GM10266 (cell line): ENCODE measurements at regions not wholly inside any gene's neighbourhood (a gene's known extent, or its start where the extent isn't known, plus 50 kb on each side); places are given as distances from the start of the nearest gene placed in this dataset.

Source experiments
- DNase-seq: peaks from one replicate; pipeline ENCODE4 v3.0.0; 2012; ENCODE audit errors: extremely low spot score
- CTCF ChIP-seq: IDR thresholded peaks from 2 replicates; pipeline ENCODE4 v1.5.1; 2012; ENCODE audit warnings: mild to moderate bottlenecking, low read depth; ENCODE audit not compliant: control insufficient read depth, insufficient read depth; ENCODE audit errors: missing control alignments

- TF ChIP-seq CTCF, result no peak
- no peak for DNase-seq
These were observed 1934.2 kb upstream of the IGFBP7 start for GRCh38 chr4:59044286-59044900.

DNA sequence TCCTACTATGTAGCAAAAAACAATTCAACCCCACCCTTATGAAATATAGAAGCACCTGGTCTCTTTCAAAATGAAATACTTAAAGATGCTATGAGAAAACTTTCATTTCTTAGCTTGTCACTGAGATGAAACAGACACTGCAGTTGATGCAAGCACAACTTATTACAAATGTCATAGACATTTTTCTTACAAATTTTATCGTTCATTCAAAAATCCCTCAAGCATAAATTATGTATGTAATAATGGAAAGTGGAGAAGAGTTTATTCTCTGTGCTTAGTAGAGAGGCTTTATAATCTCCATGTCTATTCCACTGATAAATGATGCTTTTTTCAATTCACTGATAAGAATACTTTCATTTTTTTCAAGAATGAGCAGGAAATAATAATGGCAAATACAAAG, 1943.9 kb upstream of the IGFBP7 start:
- TF ChIP-seq CTCF, result no peak

GRCh38 chr4:59057804-59058203, 1947.6 kb upstream of the IGFBP7 start:
- no peak for TF ChIP-seq CTCF
- no peak for DNase-seq

More for the DNA sequence above, 1943.9 kb upstream of the IGFBP7 start:
- DNase-seq, result no peak

DNA sequence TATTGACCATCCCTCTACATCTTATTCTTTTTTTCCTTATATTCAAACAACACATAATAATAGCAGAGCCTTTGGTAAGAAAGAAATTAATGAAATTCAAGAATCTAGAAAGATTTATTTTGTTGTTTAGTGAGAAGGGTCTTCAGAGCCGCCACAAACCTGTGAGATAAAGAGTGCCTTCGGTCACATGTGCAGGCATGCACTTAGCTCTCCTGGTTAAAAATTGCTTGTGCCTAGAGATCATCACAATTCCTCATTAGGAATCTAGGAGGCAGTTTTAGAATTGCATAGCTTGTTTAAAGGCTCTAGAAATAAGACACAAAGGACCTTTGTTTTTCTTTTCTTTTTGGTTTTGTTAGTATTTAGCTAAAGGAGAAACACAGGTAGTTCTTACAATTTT, 1948.4 kb upstream of the IGFBP7 start:
- TF ChIP-seq CTCF, result no peak

DNA sequence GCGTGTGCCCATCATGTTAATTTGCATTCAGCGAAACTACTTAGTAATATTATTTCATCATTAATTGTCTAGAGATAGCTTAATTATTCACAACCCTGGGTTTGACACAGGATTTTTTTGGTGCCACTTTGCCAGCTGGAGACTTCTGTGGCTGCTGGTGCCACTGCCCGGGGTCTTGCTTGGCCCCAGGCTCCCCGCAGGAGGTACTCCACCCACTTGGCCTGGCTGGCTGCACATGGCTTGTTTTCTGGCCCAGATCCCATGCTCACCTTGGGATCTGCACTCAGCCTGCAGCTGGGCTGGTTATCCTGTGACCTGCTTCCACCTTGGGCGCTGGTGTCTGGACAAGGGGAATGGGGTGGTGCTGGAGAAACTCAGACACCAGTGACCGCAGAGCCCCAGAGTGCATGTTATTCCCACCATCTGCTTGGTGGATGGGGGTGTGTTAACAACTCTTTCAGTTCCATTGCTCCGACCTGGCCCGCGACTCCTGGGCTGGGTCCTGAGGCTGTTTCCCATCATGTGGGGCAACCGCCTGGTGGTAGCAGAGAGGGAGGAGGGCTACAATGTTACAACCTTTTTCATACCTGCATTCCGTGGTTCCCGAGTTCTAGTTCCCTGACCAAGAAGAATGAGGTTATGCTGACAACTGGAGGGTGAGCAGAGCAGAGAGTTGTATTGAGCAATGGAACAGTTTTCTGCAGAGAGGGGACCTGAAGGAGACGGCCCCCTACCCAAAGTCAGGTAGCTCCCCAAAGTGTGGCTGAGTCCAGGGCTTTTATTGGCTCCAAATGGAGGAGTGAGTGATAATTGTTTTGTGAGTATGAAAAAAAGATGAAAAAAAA, 1950.0 kb upstream of the IGFBP7 start:
- no peak for TF ChIP-seq CTCF
- no peak for DNase-seq

More for the DNA sequence above, 1948.4 kb upstream of the IGFBP7 start:
- no peak for DNase-seq

- no peak for TF ChIP-seq CTCF
- no peak for DNase-seq
These were observed 1950.7 kb upstream of the IGFBP7 start for GRCh38 chr4:59060895-59061294.
